ENCODE measurements at regions not wholly inside any gene's neighbourhood (a gene's known extent, or its start where the extent isn't known, plus 50 kb on each side); places are given as distances from the start of the nearest gene placed in this dataset.

GRCh38 chr18:64403784-64404503 lies 255.1 kb upstream of the LINC00305 start:
- no peak for ATAC-seq
- no peak for FAIRE-seq
- Histone ChIP-seq H3K4me2 (ENCODE audit: low read depth, low read length) (no peak overlapping the region), H3K27me3 (ENCODE audit: control insufficient read depth in 1 of 2, insufficient read depth in 2 of 2, low read length in 2 of 2) (no peaks in the 10 kb centered on the region), H4K20me1 (ENCODE audit: insufficient read depth, low read length) (no peaks in the 10 kb centered on the region), H3K79me2 (ENCODE audit: insufficient read depth, low read length) (no peaks in the 10 kb centered on the region), H2AFZ (ENCODE audit: low read length) (no peak overlapping the region), H3K27ac (ENCODE audit: extremely low read length, insufficient read depth, low read length) (no peak overlapping the region), H3K36me3 (replicated peaks in 1 of 2; ENCODE audit: control insufficient read depth in 1 of 2, insufficient read depth in 2 of 2, low read length in 2 of 2) (no peaks in the 10 kb centered on the region), H3K4me1 (ENCODE audit: insufficient read depth, low read length) (no peaks in the 10 kb centered on the region; the same call in 1 of the 2 replicates), H3K9ac (ENCODE audit: insufficient read depth, low read depth, low read length) (no peak overlapping the region), H3K9me3 (ENCODE audit: low read length) (peaks cover 30% of the 10 kb centered on the region), H3K4me3 (replicated peaks in 1 of 3; ENCODE audit: insufficient read depth in 1 of 3, low read depth in 2 of 3, low read length in 3 of 3) (no peak overlapping the region)
- intact Hi-C loops (cut with micrococcal nuclease; ENCODE audit: unreplicated experiment): no loop called here
- ChIA-PET CTCF (ENCODE audit: low intra/inter-chr PET ratio, low total read pairs) (no interaction called here), POLR2A (no interaction called here)
- 0% methylated on average over 2 of the region's 2 CpGs for WGBS (ENCODE audit: low lambda C conversion rate)
- TF ChIP-seq ZNF30 (CRISPR knock-in tag; IDR thresholded peaks at IDR 0.05): no peak
- in situ Hi-C loops (cut with HindIII; ENCODE audit: extremely low pct_ligation_motif_present, low pct_unique_long_range_greater_than_20kb): no loop called here
- BruUV-seq (replicated peaks): no TSS peak
- no peak for DNase-seq (ENCODE audit: low spot score)

DNA sequence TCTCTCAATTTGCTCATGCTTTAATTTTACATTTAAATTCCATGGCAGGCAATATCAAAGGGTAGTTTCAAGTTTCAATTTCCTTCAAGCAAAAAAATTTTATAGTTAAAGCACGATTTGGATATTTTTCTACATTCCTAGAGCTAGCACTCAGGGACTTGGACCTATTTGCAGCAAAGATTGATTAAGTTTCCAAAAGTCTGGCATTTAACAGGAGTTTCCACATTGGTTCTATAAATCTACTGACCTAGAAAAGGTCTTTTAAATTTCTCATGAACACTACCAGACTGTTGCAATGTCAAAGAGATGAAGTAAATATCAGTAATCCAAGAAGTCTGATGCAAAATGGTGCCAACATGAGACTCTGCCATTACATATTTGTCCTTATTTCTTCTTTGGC lies 253.7 kb upstream of the LINC00305 start:
- WGBS (ENCODE audit: low lambda C conversion rate): 0% methylated on average over 1 of the region's 1 CpG
- Histone ChIP-seq H3K36me3 (replicated peaks in 1 of 2; ENCODE audit: control insufficient read depth in 1 of 2, insufficient read depth in 2 of 2, low read length in 2 of 2) (no peaks in the 10 kb centered on the region), H3K9me3 (ENCODE audit: low read length) (peaks cover 43% of the 10 kb centered on the region), H3K79me2 (ENCODE audit: insufficient read depth, low read length) (no peaks in the 10 kb centered on the region), H3K27ac (ENCODE audit: extremely low read length, insufficient read depth, low read length) (no peak overlapping the region), H3K27me3 (ENCODE audit: control insufficient read depth in 1 of 2, insufficient read depth in 2 of 2, low read length in 2 of 2) (no peaks in the 10 kb centered on the region), H4K20me1 (ENCODE audit: insufficient read depth, low read length) (no peaks in the 10 kb centered on the region), H3K4me1 (ENCODE audit: insufficient read depth, low read length) (no peaks in the 10 kb centered on the region; the same call in 1 of the 2 replicates), H3K9ac (ENCODE audit: insufficient read depth, low read depth, low read length) (no peak overlapping the region), H2AFZ (ENCODE audit: low read length) (no peak overlapping the region), H3K4me3 (replicated peaks in 1 of 3; ENCODE audit: insufficient read depth in 1 of 3, low read depth in 2 of 3, low read length in 3 of 3) (no peak overlapping the region), H3K4me2 (ENCODE audit: low read depth, low read length) (no peak overlapping the region)
- POLR2A ChIA-PET: no interaction called here
- FAIRE-seq (no peak), DNase-seq (ENCODE audit: low spot score) (no peak), ATAC-seq (no peak)
- no TSS peak for BruUV-seq (replicated peaks)
- CTCF ChIA-PET (ENCODE audit: low intra/inter-chr PET ratio, low total read pairs): no interaction called here
- in situ Hi-C loops (cut with HindIII; ENCODE audit: extremely low pct_ligation_motif_present, low pct_unique_long_range_greater_than_20kb) (no loop called here), intact Hi-C loops (cut with micrococcal nuclease; ENCODE audit: unreplicated experiment) (no loop called here)
- no peak for TF ChIP-seq KMT2A (CRISPR knock-in tag; IDR thresholded peaks at IDR 0.05)
- no peak for TF ChIP-seq ZSCAN31 (CRISPR knock-in tag; IDR thresholded peaks at IDR 0.05; ENCODE audit: low read depth)
- TF ChIP-seq AHDC1 (CRISPR knock-in tag; IDR thresholded peaks at IDR 0.05; ENCODE audit: borderline replicate concordance): no peak
- TF ChIP-seq ZNF839 (CRISPR knock-in tag; IDR thresholded peaks at IDR 0.05; ENCODE audit: borderline replicate concordance): no peak
- no peak for TF ChIP-seq MED13 (CRISPR knock-in tag; IDR thresholded peaks at IDR 0.05)
- TF ChIP-seq MAFG (CRISPR knock-in tag; IDR thresholded peaks at IDR 0.05): no peak
- TF ChIP-seq ZNF670 (CRISPR knock-in tag; IDR thresholded peaks at IDR 0.05; ENCODE audit: borderline replicate concordance): no peak
- TF ChIP-seq TRIM22 (IDR thresholded peaks at IDR 0.05): no peak
- no peak for TF ChIP-seq BRD4 (CRISPR knock-in tag; IDR thresholded peaks at IDR 0.05)
- no peak for TF ChIP-seq ATF7-NPFF (CRISPR knock-in tag; IDR thresholded peaks at IDR 0.05; ENCODE audit: low read depth)
- no peak for TF ChIP-seq FOXA3 (CRISPR knock-in tag; IDR thresholded peaks at IDR 0.05)
